ENCODE measurements at regions not wholly inside any gene's neighbourhood (a gene's known extent, or its start where the extent isn't known, plus 50 kb on each side); places are given as distances from the start of the nearest gene placed in this dataset.

DNA sequence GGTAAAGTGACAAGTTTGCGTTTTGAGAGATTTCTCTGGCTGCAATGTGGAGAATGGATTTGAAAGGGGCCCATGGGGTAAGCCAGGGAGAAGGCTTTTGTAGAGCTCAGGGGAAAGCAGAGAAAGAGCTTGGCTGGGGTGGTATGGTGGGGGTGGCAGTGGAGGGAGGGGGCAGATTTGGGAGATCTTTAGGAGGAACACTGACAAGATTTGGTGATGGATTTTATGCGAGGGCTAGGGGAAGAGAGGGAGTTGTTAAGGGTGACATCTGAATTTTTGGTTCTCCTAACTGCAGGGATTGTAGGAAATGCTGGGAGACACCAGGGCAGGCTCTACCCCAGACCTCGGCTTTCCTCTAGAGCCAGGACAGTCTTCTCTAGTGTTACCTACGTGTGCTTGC lies 108.7 kb upstream of the ZNF678 start:
- intact Hi-C loops (cut with micrococcal nuclease; ENCODE audit: unreplicated experiment): no loop called here
- CTCF ChIA-PET: no interaction called here

DNA sequence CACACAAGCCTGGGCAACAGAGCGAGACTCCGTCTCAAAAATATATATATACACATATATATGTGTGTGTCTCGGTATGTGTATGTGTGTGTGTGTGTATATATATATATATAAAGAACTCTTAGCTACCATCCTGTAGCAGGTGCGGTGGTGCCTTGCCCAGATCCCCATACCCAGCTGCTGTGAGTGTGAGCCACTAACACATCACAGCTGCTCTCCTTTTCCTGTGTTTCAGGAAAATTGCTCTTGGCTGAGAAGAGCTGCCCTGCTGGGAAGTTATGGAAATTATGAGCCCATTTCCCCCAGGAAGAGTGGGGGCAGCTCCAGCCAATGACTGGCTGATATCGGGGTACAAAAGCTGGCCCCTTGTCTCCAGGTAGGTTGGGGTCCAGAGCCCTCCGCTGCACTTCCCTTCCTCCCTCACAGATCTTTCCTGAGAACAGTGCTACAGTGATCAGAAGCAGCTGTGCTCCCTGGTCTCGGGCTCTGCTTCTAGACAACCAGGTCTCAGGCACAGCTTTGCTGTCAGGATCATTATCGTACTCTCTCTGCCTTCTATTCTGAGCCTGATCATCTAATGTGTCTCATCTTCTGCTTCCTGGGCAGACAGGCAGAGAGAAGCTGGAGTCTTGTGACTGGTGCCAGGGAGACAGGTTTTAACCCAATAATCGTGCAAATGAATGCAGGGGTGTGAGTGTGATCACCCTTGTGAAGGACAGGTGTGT lies 109.6 kb upstream of the ZNF678 start:
- intact Hi-C loops (cut with micrococcal nuclease; ENCODE audit: unreplicated experiment) (no loop called here), in situ Hi-C loops (cut with HindIII; ENCODE audit: low pct_unique_long_range_greater_than_20kb, low sequenced_read_pairs) (no loop called here)
- Histone ChIP-seq H3K4me3 (ENCODE audit: low read depth in 2 of 2, low read length in 2 of 2) (no peak overlapping the region), H3K27ac (ENCODE audit: low read length) (no peak overlapping the region), H3K9me3 (ENCODE audit: control insufficient read depth, insufficient read depth, low read depth, low read length) (no peaks in the 10 kb centered on the region), H3K27me3 (ENCODE audit: control insufficient read depth, insufficient read depth, low read length) (peaks cover 6% of the 10 kb centered on the region), H3K36me3 (ENCODE audit: control insufficient read depth, insufficient read depth, low read length) (no peaks in the 10 kb centered on the region), H3K4me1 (ENCODE audit: control insufficient read depth, insufficient read depth, low read length) (no peaks in the 10 kb centered on the region)
- ChIA-PET POLR2A (no interaction called here), CTCF (no interaction called here)
- DNase-seq (ENCODE audit: low read depth, low spot score): no peak
- TF ChIP-seq, protein P1, sequence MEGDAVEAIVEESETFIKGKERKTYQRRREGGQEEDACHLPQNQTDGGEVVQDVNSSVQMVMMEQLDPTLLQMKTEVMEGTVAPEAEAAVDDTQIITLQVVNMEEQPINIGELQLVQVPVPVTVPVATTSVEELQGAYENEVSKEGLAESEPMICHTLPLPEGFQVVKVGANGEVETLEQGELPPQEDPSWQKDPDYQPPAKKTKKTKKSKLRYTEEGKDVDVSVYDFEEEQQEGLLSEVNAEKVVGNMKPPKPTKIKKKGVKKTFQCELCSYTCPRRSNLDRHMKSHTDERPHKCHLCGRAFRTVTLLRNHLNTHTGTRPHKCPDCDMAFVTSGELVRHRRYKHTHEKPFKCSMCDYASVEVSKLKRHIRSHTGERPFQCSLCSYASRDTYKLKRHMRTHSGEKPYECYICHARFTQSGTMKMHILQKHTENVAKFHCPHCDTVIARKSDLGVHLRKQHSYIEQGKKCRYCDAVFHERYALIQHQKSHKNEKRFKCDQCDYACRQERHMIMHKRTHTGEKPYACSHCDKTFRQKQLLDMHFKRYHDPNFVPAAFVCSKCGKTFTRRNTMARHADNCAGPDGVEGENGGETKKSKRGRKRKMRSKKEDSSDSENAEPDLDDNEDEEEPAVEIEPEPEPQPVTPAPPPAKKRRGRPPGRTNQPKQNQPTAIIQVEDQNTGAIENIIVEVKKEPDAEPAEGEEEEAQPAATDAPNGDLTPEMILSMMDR (IDR thresholded peaks at IDR 0.05): no peak
- TF ChIP-seq, protein P2, sequence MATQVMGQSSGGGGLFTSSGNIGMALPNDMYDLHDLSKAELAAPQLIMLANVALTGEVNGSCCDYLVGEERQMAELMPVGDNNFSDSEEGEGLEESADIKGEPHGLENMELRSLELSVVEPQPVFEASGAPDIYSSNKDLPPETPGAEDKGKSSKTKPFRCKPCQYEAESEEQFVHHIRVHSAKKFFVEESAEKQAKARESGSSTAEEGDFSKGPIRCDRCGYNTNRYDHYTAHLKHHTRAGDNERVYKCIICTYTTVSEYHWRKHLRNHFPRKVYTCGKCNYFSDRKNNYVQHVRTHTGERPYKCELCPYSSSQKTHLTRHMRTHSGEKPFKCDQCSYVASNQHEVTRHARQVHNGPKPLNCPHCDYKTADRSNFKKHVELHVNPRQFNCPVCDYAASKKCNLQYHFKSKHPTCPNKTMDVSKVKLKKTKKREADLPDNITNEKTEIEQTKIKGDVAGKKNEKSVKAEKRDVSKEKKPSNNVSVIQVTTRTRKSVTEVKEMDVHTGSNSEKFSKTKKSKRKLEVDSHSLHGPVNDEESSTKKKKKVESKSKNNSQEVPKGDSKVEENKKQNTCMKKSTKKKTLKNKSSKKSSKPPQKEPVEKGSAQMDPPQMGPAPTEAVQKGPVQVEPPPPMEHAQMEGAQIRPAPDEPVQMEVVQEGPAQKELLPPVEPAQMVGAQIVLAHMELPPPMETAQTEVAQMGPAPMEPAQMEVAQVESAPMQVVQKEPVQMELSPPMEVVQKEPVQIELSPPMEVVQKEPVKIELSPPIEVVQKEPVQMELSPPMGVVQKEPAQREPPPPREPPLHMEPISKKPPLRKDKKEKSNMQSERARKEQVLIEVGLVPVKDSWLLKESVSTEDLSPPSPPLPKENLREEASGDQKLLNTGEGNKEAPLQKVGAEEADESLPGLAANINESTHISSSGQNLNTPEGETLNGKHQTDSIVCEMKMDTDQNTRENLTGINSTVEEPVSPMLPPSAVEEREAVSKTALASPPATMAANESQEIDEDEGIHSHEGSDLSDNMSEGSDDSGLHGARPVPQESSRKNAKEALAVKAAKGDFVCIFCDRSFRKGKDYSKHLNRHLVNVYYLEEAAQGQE (IDR thresholded peaks at IDR 0.05; ENCODE audit: insufficient read depth in 1 of 2, low read depth in 2 of 2, low read length in 1 of 2): no peak
- TF ChIP-seq POLR2AphosphoS5 (IDR thresholded peaks at IDR 0.05; ENCODE audit: low read depth, low read length): no peak
- TF ChIP-seq SIN3A (IDR thresholded peaks at IDR 0.05; ENCODE audit: borderline replicate concordance, insufficient read depth, low read depth, low read length): no peak
- TF ChIP-seq TCF7L2 (IDR thresholded peaks at IDR 0.05; ENCODE audit: low read depth, low read length): no peak
- no TSS peak for BruUV-seq (replicated peaks)
- 0 out of 2 replicates have a peak, but pooled peaks have one; percentile 42 for ATAC-seq

More for the DNA sequence above, 108.7 kb upstream of the ZNF678 start:
- ATAC-seq: no peak
- H3K27me3 ChIP-seq (ENCODE audit: control insufficient read depth, insufficient read depth, low read length): peaks cover 6% of the 10 kb centered on the region
- no peak overlapping the region for H3K27ac ChIP-seq (ENCODE audit: low read length)
- no peaks in the 10 kb centered on the region for H3K36me3 ChIP-seq (ENCODE audit: control insufficient read depth, insufficient read depth, low read length)
- no peak overlapping the region for H3K4me3 ChIP-seq (ENCODE audit: low read depth in 2 of 2, low read length in 2 of 2)
- POLR2A ChIA-PET: no interaction called here
- no peak for DNase-seq (ENCODE audit: low read depth, low spot score)
- TF ChIP-seq, protein P2 (IDR thresholded peaks at IDR 0.05; ENCODE audit: insufficient read depth in 1 of 2, low read depth in 2 of 2, low read length in 1 of 2): no peak
- no peak for TF ChIP-seq POLR2AphosphoS5 (IDR thresholded peaks at IDR 0.05; ENCODE audit: low read depth, low read length)
- no peak for TF ChIP-seq TCF7L2 (IDR thresholded peaks at IDR 0.05; ENCODE audit: low read depth, low read length)
- TF ChIP-seq SIN3A (IDR thresholded peaks at IDR 0.05; ENCODE audit: borderline replicate concordance, insufficient read depth, low read depth, low read length): no peak
- TF ChIP-seq, protein P1 (IDR thresholded peaks at IDR 0.05): no peak
- H3K4me1 ChIP-seq (ENCODE audit: control insufficient read depth, insufficient read depth, low read length): no peaks in the 10 kb centered on the region
- BruUV-seq (replicated peaks): no TSS peak
- H3K9me3 ChIP-seq (ENCODE audit: control insufficient read depth, insufficient read depth, low read depth, low read length): no peaks in the 10 kb centered on the region
- in situ Hi-C loops (cut with HindIII; ENCODE audit: low pct_unique_long_range_greater_than_20kb, low sequenced_read_pairs): no loop called here
